Activated T-cell treated with anti-CD3 and anti-CD28 coated beads, Interleukin-2, amount 50 U/mL, for 24 hours (primary cell): ENCODE measurements at regions not wholly inside any gene's neighbourhood (a gene's known extent, or its start where the extent isn't known, plus 50 kb on each side); places are given as distances from the start of the nearest gene placed in this dataset.
"Not testable (repeated sequence)": the region's sequence is repeated elsewhere in the genome, so short reads cannot be mapped to it uniquely, and the experiment has no call there.

Source experiments
- DNase-seq: peaks from one replicate; pipeline ENCODE4 v3.0.0-alpha.2; 2020
- H3K27ac Mint-ChIP-seq: 2 replicates; pipeline ENCODE4 v1.8.0; 2020; ENCODE audit warnings: mild to moderate bottlenecking, mixed read lengths
- H3K27me3 Mint-ChIP-seq: 2 replicates; pipeline ENCODE4 v1.8.0; 2020; ENCODE audit warnings: mixed read lengths
- H3K36me3 Mint-ChIP-seq: 2 replicates; pipeline ENCODE4 v1.8.0; 2020; ENCODE audit warnings: low read depth, mixed read lengths
- H3K4me1 Mint-ChIP-seq: 2 replicates; pipeline ENCODE4 v1.8.0; 2020; ENCODE audit warnings: low read depth, mixed read lengths
- H3K4me3 Mint-ChIP-seq: 2 replicates; pipeline ENCODE4 v1.8.0; 2020; ENCODE audit warnings: mild to moderate bottlenecking, moderate library complexity, mixed read lengths
- H3K9me3 Mint-ChIP-seq: 2 replicates; pipeline ENCODE4 v1.8.0; 2020; ENCODE audit warnings: mixed read lengths

DNA sequence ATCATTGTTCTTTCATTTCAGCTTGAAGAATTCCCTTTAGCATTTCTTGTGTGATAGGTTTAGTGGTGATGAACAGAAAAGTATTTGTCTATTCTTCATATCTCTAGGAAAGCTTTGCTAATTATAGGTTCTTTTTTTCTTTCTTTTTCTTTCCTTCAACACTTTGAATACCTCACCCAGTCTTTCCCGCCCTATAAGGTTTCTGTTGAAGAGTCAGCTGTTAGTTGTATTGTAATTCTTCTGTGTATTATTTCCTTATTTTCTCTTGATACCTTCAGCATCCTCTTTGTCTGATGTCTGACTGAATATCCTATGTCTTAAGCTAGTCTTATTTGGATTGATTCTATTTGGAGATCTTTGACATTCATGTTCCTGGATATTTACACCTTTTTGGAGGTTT lies 1989.4 kb downstream of the PCDH9 start:
- no peak overlapping the region for H3K27ac Mint-ChIP-seq
- no peak overlapping the region for H3K4me3 Mint-ChIP-seq
- no peaks in the 10 kb centered on the region for H3K36me3 Mint-ChIP-seq
- no peaks in the 10 kb centered on the region for H3K4me1 Mint-ChIP-seq
- DNase-seq: no peak
- H3K9me3 Mint-ChIP-seq: peaks cover 17% of the 10 kb centered on the region
- H3K27me3 Mint-ChIP-seq: no peaks in the 10 kb centered on the region

DNA sequence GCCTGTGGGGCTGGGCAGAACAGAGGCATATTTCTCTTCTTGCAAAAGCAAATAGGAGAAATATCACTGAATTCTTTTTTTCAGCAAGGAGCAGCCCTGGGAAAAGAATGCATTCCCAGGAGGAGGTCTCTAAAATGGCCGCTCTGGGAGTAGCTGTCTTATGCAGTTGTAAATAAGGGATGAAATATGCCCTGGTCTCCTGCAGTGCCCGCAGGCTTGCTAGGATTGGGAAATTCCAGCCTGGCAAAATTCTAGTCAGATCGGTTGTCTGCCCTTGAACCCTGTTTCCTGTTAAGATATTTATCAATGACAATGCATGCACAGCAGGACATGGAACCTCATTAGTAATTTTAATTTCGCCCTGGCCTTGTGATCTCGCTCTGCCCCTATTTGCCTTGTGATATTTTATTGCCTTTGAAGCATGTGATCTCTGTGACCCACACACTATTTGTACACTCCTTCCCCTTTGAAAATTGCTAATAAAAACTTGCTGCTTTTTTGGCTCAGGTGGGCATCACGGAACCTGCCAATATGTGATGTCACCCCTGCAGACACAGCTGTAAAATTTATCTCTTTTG lies 1993.2 kb downstream of the PCDH9 start:
- Mint-ChIP-seq H3K4me1 (no peaks in the 10 kb centered on the region), H3K36me3 (no peaks in the 10 kb centered on the region), H3K27me3 (no peaks in the 10 kb centered on the region), H3K9me3 (peaks cover 15% of the 10 kb centered on the region), H3K27ac (no peak overlapping the region), H3K4me3 (no peak overlapping the region)
- no peak for DNase-seq

DNA sequence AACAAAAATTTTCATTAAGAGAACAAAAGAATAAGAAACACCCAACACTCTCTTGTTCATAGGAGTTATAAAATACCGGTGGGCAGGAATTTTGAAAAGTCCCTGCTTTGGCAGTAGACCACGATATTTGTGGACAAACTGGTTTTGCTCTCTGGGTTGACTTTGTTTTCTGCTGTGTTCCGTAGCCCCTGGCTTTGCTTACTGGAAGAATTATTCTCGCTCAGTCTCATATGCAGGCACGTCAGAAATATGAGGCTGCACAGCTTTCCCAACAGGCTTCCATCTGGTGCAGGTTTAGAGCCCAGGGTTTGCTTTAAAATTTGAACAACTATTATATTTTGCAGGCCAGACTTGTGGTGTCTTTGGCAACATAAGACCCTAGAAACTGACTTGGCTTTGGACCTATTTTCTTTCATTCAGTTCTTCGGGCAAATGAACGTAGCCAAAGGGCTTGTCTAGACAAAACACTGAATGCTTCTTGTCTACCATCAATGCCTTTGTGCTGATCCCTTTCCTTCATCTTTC lies 2012.6 kb downstream of the PCDH9 start:
- Mint-ChIP-seq H3K36me3 (no peaks in the 10 kb centered on the region), H3K9me3 (peaks cover 15% of the 10 kb centered on the region), H3K4me1 (no peaks in the 10 kb centered on the region), H3K27me3 (no peaks in the 10 kb centered on the region), H3K4me3 (no peak overlapping the region), H3K27ac (no peak overlapping the region)
- no peak for DNase-seq

DNA sequence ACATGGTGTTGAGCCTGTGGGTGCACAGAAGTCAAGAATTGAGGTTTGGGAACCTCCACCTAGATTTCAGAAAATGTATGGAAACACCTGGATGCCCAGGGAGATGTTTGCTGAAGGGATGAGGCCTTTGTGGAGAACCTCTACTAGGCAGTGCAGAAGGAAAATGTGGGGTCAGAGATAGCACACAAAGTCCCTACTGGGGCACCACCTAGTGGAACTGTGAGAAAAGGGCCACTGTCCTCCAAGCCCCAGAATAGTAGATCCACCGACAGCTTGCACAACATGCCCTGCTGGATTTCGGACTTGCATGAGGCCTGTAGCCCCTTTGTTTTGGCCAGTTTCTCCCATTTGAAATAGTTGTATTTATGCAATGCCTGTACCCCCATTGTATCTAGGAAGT lies 2027.3 kb downstream of the PCDH9 start:
- not testable (repeated sequence) for H3K4me1 Mint-ChIP-seq, H3K36me3 Mint-ChIP-seq, H3K27ac Mint-ChIP-seq, DNase-seq, H3K4me3 Mint-ChIP-seq, H3K27me3 Mint-ChIP-seq
- peaks cover 25% of the 10 kb centered on the region for H3K9me3 Mint-ChIP-seq

DNA sequence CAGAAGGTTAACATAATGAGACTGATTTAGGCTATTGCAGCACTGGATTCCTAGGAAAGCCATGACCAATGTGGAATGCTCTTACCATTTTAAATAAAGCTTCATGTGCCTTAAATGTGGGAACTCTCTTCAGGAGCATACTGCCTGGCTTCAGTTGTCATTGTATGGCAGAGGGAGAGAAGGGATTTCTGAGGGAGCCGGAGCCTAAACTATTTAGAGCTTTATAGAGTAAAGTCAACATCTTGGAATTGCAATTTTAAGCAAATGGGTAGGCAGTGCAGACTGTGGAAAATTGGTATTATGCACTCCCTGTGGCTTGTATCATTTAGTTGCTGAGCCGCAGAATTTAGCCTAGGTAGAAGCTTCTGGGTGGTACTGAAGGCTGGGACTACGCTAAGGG lies 2041.4 kb downstream of the PCDH9 start:
- H3K4me3 Mint-ChIP-seq: no peak overlapping the region
- no peak for DNase-seq
- H3K27ac Mint-ChIP-seq: no peak overlapping the region
- no peaks in the 10 kb centered on the region for H3K36me3 Mint-ChIP-seq
- no peaks in the 10 kb centered on the region for H3K27me3 Mint-ChIP-seq
- no peaks in the 10 kb centered on the region for H3K4me1 Mint-ChIP-seq
- H3K9me3 Mint-ChIP-seq: peaks cover 26% of the 10 kb centered on the region

DNA sequence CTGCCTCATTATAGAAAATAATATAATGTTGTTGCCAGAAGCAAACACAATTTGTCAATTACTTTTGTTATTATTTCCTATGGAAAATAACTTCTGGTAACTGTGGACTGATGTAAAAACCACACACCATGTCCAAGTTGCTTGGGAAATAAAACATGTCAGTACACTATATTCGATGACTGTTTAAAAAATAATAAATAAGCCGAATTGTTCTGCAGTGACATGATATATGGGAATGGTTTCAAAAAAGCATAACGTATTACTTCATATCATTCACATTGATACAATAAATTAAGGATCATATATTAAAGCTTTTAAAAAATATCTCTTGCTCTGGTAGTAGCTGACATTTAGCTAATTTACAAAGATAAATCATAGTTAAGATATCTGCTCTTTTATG lies 2062.1 kb downstream of the PCDH9 start:
- no peak overlapping the region for H3K4me3 Mint-ChIP-seq
- no peaks in the 10 kb centered on the region for H3K36me3 Mint-ChIP-seq
- H3K9me3 Mint-ChIP-seq: peaks cover 3% of the 10 kb centered on the region
- H3K27me3 Mint-ChIP-seq: no peaks in the 10 kb centered on the region
- H3K27ac Mint-ChIP-seq: no peak overlapping the region
- no peak for DNase-seq
- no peaks in the 10 kb centered on the region for H3K4me1 Mint-ChIP-seq

DNA sequence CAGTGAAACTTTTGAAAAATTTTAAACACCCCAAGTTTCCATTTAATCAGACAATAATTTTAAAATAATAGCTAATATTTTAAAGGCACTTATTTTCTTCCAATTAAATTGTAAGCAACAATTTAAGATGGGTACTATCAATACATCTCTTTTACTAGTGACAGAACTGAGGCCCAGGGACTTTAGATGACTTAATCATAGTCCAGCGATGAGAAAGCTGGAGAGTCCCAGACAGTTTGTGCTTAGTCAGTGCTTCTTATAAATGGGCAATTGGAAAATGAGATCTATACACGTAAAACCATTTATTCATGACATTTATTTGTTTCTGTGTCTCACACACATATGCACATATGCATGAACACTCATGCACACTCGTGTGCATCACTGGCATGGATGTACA lies 2063.5 kb downstream of the PCDH9 start:
- Mint-ChIP-seq H3K9me3 (peaks cover 3% of the 10 kb centered on the region), H3K36me3 (no peaks in the 10 kb centered on the region), H3K4me1 (no peaks in the 10 kb centered on the region), H3K4me3 (no peak overlapping the region), H3K27ac (no peak overlapping the region), H3K27me3 (no peaks in the 10 kb centered on the region)
- no peak for DNase-seq

DNA sequence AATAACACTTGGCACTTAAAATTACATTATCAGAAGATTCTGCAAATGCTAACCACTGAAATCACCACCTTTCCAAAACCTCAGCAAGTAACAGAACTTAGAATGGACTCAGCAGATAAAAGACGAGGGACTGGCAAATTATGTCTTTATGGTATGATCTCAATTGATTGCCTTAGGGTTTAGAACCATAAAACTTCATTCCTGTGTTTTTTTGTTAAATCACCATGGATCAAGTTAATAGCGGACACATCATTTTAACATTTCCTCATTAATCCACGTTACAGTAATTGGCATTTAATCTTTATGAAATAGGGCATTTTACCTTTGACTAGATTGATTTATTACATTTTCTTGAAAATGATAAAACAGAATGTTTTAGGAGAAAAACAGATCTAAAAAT lies 2070.3 kb downstream of the PCDH9 start:
- Mint-ChIP-seq H3K9me3 (peaks cover 10% of the 10 kb centered on the region), H3K4me3 (no peak overlapping the region), H3K27me3 (no peaks in the 10 kb centered on the region), H3K4me1 (no peaks in the 10 kb centered on the region), H3K27ac (no peak overlapping the region), H3K36me3 (no peaks in the 10 kb centered on the region)
- no peak for DNase-seq

DNA sequence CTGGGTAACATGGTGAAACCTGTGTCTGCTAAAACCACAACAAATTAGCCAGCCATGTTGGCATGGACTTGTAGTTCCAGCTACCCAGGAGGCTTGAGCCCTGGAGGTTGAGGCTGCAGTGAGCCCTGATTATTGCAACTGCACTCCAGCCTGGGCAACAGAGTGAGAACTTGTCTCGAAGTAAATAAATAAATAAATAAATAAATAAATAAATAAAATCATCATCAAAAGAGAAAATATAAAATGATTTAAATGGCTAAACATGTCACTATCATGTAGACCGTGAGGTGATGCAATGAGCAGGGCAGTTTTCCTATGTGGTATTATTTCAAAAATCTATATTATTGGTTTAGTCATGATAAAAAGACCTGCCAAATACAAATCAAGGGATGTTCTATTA lies 2074.3 kb downstream of the PCDH9 start:
- Mint-ChIP-seq H3K27ac (no peak overlapping the region), H3K27me3 (no peaks in the 10 kb centered on the region), H3K4me3 (no peak overlapping the region), H3K9me3 (peaks cover 17% of the 10 kb centered on the region), H3K36me3 (no peaks in the 10 kb centered on the region), H3K4me1 (no peaks in the 10 kb centered on the region)
- DNase-seq: no peak

DNA sequence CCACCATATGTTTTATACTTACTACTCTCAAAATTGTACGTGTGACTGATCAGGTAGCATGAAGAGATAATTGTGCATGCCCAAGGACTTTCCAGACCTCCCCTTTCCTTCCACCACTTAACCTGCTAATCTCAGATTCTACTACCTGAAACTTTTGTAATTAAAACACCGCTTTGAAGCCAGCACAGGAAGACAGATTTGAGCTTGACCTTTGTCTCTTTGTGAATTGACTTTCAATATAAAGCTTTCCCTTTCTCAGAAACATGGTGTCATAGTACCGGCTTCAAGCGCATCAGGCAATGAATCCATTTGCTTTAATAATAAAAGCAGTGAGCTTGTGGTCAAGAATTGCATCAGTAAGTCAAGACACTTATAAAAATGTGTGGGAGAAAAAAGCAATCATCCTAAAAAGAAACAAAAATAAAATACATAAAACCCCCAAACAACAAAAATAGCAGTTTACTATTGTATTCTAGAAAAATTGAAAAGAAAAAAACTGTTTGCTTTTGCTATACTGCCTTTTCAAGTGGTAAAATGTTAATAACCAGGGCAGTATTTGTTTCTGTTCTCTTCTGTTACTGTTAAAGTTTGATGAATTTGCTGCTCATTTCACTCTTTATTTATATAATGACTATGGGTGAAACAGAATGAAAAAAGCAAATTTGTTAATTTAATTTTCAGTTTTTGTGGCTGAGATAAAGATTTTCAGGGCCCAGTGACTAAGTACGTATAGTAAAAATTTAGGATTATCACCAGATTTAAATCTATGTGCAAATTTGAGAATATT lies 2075.3 kb downstream of the PCDH9 start:
- no peak overlapping the region for H3K4me3 Mint-ChIP-seq
- H3K9me3 Mint-ChIP-seq: peaks cover 16% of the 10 kb centered on the region
- DNase-seq: no peak
- no peaks in the 10 kb centered on the region for H3K27me3 Mint-ChIP-seq
- no peaks in the 10 kb centered on the region for H3K36me3 Mint-ChIP-seq
- H3K27ac Mint-ChIP-seq: no peak overlapping the region
- no peaks in the 10 kb centered on the region for H3K4me1 Mint-ChIP-seq

DNA sequence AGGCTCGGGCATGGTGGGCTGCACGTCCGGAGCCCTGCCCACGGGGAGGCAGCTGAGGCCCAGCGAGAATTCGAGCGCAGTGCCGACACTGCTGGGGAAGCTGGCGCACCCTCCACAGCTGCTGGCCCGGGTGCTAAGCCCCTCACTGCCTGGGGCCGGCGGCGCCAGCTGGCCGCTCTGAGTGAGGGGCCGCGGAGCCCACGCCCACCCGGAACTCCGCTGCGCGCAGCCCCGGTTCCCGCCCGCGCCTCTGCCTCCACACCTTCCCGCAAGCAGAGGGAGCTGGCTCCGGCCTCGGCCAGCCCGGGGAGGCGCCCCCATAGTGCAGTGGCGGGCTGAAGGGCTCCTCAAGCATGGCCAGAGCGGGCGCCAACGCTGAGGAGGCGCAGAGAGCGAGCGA lies 2080.4 kb downstream of the PCDH9 start:
- no peak overlapping the region for H3K27ac Mint-ChIP-seq
- H3K4me3 Mint-ChIP-seq: no peak overlapping the region
- H3K9me3 Mint-ChIP-seq: peaks cover 26% of the 10 kb centered on the region
- no peaks in the 10 kb centered on the region for H3K27me3 Mint-ChIP-seq
- H3K36me3 Mint-ChIP-seq: no peaks in the 10 kb centered on the region
- H3K4me1 Mint-ChIP-seq: no peaks in the 10 kb centered on the region
- DNase-seq: no peak

DNA sequence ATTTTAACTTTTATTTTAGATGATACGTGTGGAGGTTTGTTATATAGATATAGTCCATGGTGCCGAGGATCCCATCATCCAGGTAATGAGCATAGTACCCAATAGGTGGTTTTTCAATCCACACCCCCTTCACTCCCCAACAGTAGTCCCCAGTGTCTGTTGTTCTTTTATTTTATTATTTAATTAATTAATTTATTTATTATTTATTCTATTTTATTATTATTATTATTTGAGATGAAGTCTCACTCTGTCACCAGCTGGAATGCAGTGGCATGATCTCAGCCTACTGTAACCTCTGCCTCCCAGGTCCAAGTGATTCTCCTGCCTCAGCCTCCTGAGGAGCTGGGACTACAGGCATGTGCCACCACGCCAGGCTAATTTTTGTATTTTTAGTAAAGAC lies 2086.2 kb downstream of the PCDH9 start:
- H3K4me1 Mint-ChIP-seq: no peaks in the 10 kb centered on the region
- no peaks in the 10 kb centered on the region for H3K27me3 Mint-ChIP-seq
- H3K36me3 Mint-ChIP-seq: no peaks in the 10 kb centered on the region
- no peak overlapping the region for H3K27ac Mint-ChIP-seq
- no peak for DNase-seq
- no peak overlapping the region for H3K4me3 Mint-ChIP-seq
- peaks cover 21% of the 10 kb centered on the region for H3K9me3 Mint-ChIP-seq

DNA sequence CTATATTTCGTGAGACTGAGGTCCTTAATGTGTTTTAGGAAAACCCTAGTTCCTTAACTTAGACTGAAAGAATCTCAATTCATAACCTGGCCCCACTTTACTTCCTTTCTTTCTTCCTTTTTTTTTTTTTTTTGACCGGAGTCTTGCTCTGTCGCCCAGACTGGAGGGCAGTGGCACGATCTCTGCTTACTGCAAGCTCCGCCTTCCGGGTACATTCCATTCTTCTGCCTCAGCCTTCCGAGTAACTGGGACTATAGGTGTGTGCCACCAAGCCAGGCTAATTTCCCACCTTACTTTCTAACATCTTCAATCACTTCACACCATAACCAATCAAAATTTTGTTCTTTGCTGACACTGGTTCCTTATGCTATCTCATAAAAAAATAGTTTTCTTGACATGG lies 2097.0 kb downstream of the PCDH9 start:
- H3K27me3 Mint-ChIP-seq: no peaks in the 10 kb centered on the region
- H3K4me3 Mint-ChIP-seq: no peak overlapping the region
- no peaks in the 10 kb centered on the region for H3K36me3 Mint-ChIP-seq
- no peak for DNase-seq
- no peak overlapping the region for H3K27ac Mint-ChIP-seq
- no peaks in the 10 kb centered on the region for H3K4me1 Mint-ChIP-seq
- H3K9me3 Mint-ChIP-seq: peaks cover 17% of the 10 kb centered on the region

DNA sequence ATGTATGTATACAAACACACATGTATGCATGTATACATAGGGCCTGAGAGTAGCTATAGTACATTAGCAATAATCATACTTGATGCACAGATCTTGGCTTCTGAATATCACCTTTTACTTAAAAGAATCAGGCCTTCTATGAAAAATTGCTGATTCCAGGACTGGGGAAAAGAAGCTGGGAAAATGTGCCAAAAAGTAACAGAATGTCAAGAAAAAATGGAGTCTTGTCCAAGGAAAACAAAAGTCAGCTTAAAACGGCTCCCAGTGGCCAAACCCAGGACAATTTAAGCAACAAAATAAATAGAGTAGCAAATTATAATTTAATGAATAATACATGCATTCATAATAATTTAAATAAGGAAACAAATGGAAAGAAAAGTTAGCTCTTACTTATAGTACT lies 2104.9 kb downstream of the PCDH9 start:
- no peaks in the 10 kb centered on the region for H3K36me3 Mint-ChIP-seq
- H3K4me3 Mint-ChIP-seq: no peak overlapping the region
- peaks cover 18% of the 10 kb centered on the region for H3K9me3 Mint-ChIP-seq
- H3K27ac Mint-ChIP-seq: no peak overlapping the region
- H3K27me3 Mint-ChIP-seq: no peaks in the 10 kb centered on the region
- H3K4me1 Mint-ChIP-seq: no peaks in the 10 kb centered on the region
- DNase-seq: no peak

DNA sequence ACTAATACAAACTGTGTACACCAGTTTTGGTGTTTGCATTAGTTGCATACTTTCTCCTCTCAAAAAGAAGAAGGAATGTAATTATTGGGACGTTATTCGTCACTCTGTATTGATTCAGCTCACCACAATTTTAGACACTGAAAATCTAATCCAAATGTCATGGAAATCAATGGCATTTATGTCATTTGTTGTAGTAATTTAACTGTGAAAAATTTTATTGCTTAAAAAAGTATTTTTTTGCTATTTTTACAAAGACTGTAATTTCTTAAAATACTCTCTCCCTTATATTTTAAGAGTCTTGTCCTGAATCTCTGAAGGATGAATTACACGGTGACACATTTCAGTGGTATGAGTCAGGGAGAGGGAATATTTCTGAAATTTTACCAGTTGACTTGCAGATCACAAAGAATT lies 2117.6 kb downstream of the PCDH9 start:
- Mint-ChIP-seq H3K9me3 (peaks cover 15% of the 10 kb centered on the region), H3K4me3 (no peak overlapping the region)

More for the DNA sequence above, 2117.6 kb downstream of the PCDH9 start:
- Mint-ChIP-seq H3K4me1 (no peaks in the 10 kb centered on the region), H3K27me3 (no peaks in the 10 kb centered on the region), H3K36me3 (no peaks in the 10 kb centered on the region), H3K27ac (no peak overlapping the region)
- no peak for DNase-seq
